Spinal cord (tissue), 9 donors: ENCODE measurements at regions not wholly inside any gene's neighbourhood (a gene's known extent, or its start where the extent isn't known, plus 50 kb on each side); places are given as distances from the start of the nearest gene placed in this dataset.

Source experiments
- DNase-seq, 6 donors: peaks; one replicate each; pipeline versions ENCODE4 v3.0.0 to v3.0.0-alpha.2; 2013 to 2015; ENCODE audit warnings: low spot score in 6 of 6, low read depth in 4 of 6
- H3K27ac ChIP-seq: one replicate; pipeline ENCODE4 v1.5.1; 2013; ENCODE audit warnings: low read depth, low read length, control low read depth
- H3K27me3 ChIP-seq: one replicate; pipeline ENCODE4 v1.6.1; 2013; ENCODE audit warnings: low read length; ENCODE audit not compliant: control insufficient read depth, insufficient read depth
- H3K36me3 ChIP-seq: one replicate; pipeline ENCODE4 v1.6.1; 2013; ENCODE audit warnings: low read length; ENCODE audit not compliant: control insufficient read depth, insufficient read depth
- H3K4me1 ChIP-seq: one replicate; pipeline ENCODE4 v1.6.1; 2013; ENCODE audit warnings: low read length; ENCODE audit not compliant: control insufficient read depth, insufficient read depth
- H3K4me3 ChIP-seq: one replicate; pipeline ENCODE4 v1.5.1; 2013; ENCODE audit warnings: low read depth, low read length, control low read depth
- H3K9me3 ChIP-seq: one replicate; pipeline ENCODE4 v1.6.1; 2013; ENCODE audit warnings: low read length; ENCODE audit not compliant: control insufficient read depth, insufficient read depth
- whole genome bisulfite sequencing: methylation state at CpG from one replicate; pipeline ENCODE4 v1.1.5; 2013; ENCODE audit warnings: missing lambda C conversion rate; ENCODE audit not compliant: insufficient coverage; 5-methylcytosine and 5-hydroxymethylcytosine counted together
- donor health status: healthy.

DNA sequence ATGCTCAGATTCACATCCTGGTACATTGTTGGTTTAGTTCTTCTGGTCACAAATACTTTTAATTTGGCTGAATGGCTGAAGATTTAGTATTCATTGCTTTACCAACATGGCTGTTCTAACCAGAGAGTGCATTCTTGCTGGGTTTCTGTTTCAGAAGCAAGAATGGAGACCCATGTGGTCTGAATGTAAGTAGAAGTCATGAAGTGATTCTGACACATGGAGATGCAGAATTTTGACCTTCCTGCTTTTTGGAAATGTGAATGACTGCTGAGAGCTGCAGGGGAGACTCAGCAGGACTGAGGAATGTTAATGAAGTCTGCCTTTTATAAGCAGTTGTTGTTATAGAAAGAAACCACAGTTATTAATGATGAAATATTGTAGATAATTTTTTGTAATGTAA lies 576.1 kb upstream of the MARCKS start:
- Histone ChIP-seq H3K4me1 (no peaks in the 10 kb centered on the region), H3K9me3 (no peaks in the 10 kb centered on the region), H3K27ac (no peak overlapping the region), H3K4me3 (no peak overlapping the region), H3K27me3 (no peaks in the 10 kb centered on the region), H3K36me3 (no peaks in the 10 kb centered on the region)
- DNase-seq = peak in 2 of 6 donors; percentile 30 to 41

DNA sequence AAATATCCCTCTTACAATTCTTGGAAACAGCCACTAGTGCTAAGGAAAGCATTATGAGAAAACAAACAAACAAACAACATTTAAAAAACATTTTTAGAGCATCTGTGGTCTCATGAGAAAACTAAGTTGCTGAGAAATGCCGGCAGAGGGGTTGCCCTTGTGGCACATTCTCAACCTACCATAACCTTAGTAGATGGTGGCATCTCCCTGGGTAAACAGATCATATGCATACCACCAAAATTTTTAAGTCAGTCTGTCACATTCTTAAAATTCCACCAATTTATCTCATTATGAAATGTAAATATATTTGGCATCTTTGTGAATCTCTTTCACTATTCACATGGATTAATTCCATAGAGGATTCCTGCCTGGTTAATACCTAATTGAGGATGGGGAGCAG lies 575.7 kb upstream of the MARCKS start:
- H3K27ac ChIP-seq = no peak overlapping the region

DNA sequence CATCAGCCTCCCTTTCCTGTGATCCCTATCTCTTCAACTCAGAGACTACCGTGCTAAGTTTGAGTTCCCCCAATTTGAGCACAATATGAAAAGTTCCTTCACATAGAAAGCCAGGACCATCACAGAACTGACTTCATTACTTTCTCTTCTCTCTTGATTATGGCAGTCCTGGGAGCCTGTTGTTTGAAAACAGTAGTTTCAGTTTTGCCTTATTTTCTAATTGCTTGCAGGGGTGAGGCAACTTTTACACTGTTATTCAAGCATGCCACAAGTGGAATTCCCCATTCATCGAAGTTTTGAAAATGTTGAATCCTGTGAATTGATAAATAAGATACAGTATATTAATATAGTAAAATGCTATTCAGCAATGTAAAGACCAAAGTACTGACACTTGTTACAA lies 569.7 kb upstream of the MARCKS start:
- H3K27me3 ChIP-seq = no peaks in the 10 kb centered on the region
- H3K36me3 ChIP-seq = no peaks in the 10 kb centered on the region
- H3K9me3 ChIP-seq = peaks cover 4% of the 10 kb centered on the region
- WGBS = 100% methylated on average over 1 of the region's 2 CpGs
- no peak overlapping the region for H3K4me3 ChIP-seq
- DNase-seq = no peak
- no peaks in the 10 kb centered on the region for H3K4me1 ChIP-seq
- no peak overlapping the region for H3K27ac ChIP-seq

More for the DNA sequence above, 575.7 kb upstream of the MARCKS start:
- no peak overlapping the region for H3K4me3 ChIP-seq
- H3K9me3 ChIP-seq = peaks cover 1% of the 10 kb centered on the region
- H3K4me1 ChIP-seq = no peaks in the 10 kb centered on the region
- no peaks in the 10 kb centered on the region for H3K27me3 ChIP-seq
- no peak for DNase-seq
- no CpG with 5 or more reads among the region's 1 CpG for WGBS
- H3K36me3 ChIP-seq = no peaks in the 10 kb centered on the region

DNA sequence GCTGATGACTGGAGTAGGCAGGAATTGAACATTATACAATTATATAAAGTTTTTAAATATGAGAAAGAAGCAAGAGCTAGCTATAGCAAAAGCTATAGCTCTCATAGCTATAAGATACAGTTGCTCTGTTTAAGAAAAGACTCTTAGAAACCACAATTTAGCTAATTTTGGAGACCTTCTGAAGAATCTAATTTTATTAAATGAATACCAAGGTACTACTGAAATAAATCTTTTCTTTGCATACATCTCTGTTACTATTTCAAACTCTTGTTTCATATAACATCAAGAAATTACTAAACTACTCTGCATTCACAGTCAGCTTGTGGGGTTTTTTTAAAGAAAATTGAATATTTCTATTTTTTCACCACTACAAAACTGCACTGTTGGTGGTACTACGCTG lies 568.7 kb upstream of the MARCKS start:
- WGBS = no CpG with 5 or more reads among the region's 1 CpG
- Histone ChIP-seq H3K4me3 (no peak overlapping the region), H3K27ac (no peak overlapping the region), H3K36me3 (no peaks in the 10 kb centered on the region), H3K4me1 (no peaks in the 10 kb centered on the region), H3K9me3 (peaks cover 4% of the 10 kb centered on the region), H3K27me3 (no peaks in the 10 kb centered on the region)
- no peak for DNase-seq

DNA sequence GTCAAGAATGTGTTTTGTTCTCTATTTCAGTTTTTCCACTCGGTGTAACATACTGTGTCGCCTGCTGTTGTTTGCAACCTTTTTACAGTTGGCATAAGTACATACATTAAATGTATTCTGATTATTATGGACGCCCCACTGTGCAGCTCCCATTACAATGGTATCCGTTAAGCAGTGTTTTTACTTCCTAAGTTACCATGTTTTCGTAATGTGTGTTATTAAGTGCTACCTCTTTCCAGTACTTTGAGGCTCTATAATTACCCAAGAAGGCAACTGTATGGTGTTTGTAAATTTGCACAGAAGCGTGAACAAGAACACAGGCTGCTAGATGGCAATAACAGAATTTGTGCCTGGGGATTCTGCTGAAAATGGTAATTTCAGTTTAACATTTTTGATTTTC lies 568.0 kb upstream of the MARCKS start:
- Histone ChIP-seq H3K27me3 (no peaks in the 10 kb centered on the region), H3K36me3 (no peaks in the 10 kb centered on the region), H3K27ac (no peak overlapping the region), H3K9me3 (peaks cover 4% of the 10 kb centered on the region), H3K4me1 (no peaks in the 10 kb centered on the region), H3K4me3 (no peak overlapping the region)
- no CpG with 5 or more reads among the region's 6 CpGs for WGBS
- DNase-seq = peak in 2 of 6 donors; percentile 61 to 82

DNA sequence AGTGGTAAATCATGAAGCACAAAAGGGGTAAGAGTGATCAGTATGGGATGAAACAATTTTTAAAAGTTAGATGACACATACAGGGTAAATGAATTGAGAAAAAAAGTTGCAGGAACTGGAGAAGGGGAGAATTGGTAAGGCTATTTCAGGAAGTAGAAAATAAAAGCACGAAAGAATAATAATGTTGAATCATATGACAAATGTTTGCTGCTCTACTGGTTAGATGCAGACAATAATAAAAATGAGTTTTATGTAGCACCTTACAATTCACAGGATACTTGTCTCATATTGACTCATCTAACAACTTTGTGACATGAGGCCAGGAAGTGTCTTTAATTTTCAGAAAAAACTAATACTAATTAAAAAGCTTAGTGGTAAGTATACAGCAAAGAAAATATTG lies 566.5 kb upstream of the MARCKS start:
- Histone ChIP-seq H3K27ac (no peak overlapping the region), H3K27me3 (no peaks in the 10 kb centered on the region), H3K9me3 (peaks cover 4% of the 10 kb centered on the region), H3K4me3 (no peak overlapping the region), H3K4me1 (no peaks in the 10 kb centered on the region), H3K36me3 (no peaks in the 10 kb centered on the region)
- no CpG with 5 or more reads among the region's 1 CpG for WGBS
- DNase-seq = no peak

DNA sequence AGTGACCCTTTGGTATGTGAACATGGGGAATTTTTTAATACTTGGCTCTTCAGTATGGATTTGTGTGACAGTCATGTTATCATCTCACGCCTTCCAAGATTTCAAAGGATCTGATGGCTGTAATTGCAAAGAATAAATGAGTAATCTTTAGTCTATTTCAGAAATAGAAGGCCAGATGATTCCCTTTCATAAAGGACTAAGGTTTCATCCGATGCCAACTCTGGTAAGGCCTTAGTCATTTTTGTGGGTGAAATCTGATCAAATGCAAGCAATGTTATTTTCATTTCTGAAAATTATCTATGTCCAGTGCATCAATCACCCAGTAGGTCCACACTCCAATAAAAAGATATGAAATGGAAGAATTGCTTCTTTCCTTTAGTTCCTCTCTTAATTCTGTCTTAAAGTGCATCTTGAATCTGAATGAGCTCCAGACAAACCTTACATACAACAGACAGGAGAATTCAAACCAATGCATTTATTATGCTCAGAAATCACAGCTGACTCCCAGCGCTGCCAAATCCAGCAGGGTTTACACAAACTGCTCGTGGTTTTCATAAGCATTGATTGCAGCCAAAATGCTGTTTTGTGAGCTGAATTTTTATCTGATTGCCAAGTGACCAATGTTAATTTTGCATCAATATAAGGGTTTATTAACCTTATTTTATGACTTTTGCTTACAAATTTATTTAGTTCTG lies 565.2 kb upstream of the MARCKS start:
- H3K27ac ChIP-seq = no peak overlapping the region
- H3K4me3 ChIP-seq = no peak overlapping the region
- no peaks in the 10 kb centered on the region for H3K27me3 ChIP-seq
- no peaks in the 10 kb centered on the region for H3K9me3 ChIP-seq
- no peaks in the 10 kb centered on the region for H3K36me3 ChIP-seq
- H3K4me1 ChIP-seq = no peaks in the 10 kb centered on the region
- no CpG with 5 or more reads among the region's 4 CpGs for WGBS
- peak in 2 of 6 donors; percentile 72 to 85 for DNase-seq

DNA sequence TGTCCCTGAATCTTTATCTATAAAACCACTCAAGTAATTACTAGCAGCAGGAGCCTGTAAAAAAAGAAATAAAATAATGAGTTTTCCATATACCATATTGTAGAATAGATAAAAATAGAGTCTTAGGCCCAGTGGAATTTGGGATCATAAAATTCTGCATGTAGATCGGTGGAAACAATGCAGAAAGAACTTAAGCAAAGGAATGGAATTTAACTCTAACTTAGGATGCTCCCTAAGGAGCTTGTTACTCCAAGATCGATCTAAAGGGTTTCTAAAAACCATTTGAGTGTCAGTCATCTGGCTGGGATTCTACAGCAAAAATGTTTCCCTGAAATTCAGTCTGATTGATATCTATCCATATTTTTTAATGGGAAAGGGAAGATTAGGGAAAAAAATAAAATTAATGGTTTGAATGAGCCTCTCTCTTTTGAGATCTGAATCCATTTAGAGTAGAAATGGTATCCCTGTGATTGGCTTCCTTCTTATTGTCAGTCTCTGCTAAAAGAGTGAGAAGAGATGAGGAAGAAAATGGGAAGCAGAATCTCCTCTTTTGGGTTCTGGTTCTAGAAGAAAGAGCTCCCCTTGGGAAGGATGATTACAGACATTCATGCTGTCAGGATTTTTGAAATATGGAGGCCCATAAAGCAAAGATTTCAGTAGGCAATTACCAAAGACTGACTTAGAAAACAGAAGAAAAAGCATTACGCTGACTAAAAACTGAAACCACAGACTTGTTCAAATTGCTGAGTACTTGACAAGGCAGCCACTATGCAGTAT lies 564.3 kb upstream of the MARCKS start:
- Histone ChIP-seq H3K27ac (no peak overlapping the region), H3K36me3 (no peaks in the 10 kb centered on the region), H3K4me3 (no peak overlapping the region), H3K9me3 (no peaks in the 10 kb centered on the region), H3K27me3 (no peaks in the 10 kb centered on the region), H3K4me1 (no peaks in the 10 kb centered on the region)
- 42% methylated on average over 2 of the region's 3 CpGs for WGBS
- DNase-seq = peak in 1 of 6 donors; percentile 57

DNA sequence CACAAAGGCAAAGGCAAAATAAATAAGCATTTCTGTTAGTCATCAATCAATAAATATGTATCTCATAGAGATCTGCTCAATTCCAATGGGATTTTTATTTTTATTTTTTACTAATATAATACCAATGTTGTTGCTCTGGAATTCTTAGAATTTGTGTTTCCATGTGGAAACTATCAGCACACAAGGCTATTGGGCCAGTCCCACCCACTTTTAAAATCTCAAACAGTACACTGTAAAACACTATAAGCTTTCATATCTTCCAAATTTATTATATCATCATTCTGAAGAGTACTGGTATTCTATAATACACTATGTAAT lies 563.8 kb upstream of the MARCKS start:
- no peak overlapping the region for H3K27ac ChIP-seq
- H3K4me3 ChIP-seq = no peak overlapping the region
- H3K27me3 ChIP-seq = no peaks in the 10 kb centered on the region
- no peaks in the 10 kb centered on the region for H3K9me3 ChIP-seq
- no peaks in the 10 kb centered on the region for H3K36me3 ChIP-seq
- DNase-seq = no peak
- no peaks in the 10 kb centered on the region for H3K4me1 ChIP-seq

DNA sequence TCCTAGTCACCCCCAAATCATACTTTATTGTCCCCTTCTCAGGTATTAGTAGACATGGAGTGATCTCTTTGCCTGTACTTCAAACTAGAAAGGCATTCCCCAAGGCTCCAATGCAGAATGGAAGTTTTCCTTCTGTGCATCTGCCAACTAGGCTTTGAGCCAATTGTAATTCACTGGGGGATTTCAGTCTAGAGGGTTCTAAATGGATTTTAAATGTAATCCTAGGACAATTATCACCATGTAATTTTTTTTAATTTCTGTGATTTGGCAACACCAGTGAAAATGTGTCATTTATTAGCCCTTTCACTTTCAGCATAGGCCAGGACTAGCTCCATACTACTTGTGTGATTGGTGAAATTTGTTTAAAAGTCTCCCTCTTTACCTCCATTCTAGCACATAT lies 557.6 kb upstream of the MARCKS start:
- H3K9me3 ChIP-seq = no peaks in the 10 kb centered on the region
- H3K27me3 ChIP-seq = no peaks in the 10 kb centered on the region
- H3K36me3 ChIP-seq = no peaks in the 10 kb centered on the region
- no peaks in the 10 kb centered on the region for H3K4me1 ChIP-seq
- peak in 2 of 6 donors; percentile 59 to 78 for DNase-seq
- H3K4me3 ChIP-seq = no peak overlapping the region
- no peak overlapping the region for H3K27ac ChIP-seq
